HCT116 (cell line): ENCODE measurements at regions not wholly inside any gene's neighbourhood (a gene's known extent, or its start where the extent isn't known, plus 50 kb on each side); places are given as distances from the start of the nearest gene placed in this dataset.

Experiments
- CTCF ChIP-seq, 3 experiments: fragments of 200-600 bp in 1 of 3; sonication (generic) in 1 of 3; IDR thresholded peaks in 2 of 3; conservative IDR thresholded peaks in 1 of 3; 2 replicates each; pipeline ENCODE4 v1.5.1; 2012 to 2017; ENCODE audit warnings: low read depth in 2 of 3, low read length in 2 of 3, antibody characterized with exemption in 1 of 3, borderline replicate concordance in 1 of 3, control low read depth in 1 of 3, mild to moderate bottlenecking in 1 of 3, mixed read lengths in 1 of 3, mixed run types in 1 of 3, moderate library complexity in 1 of 3; ENCODE audit not compliant: insufficient read depth in 1 of 3
- ELF1 ChIP-seq: IDR thresholded peaks from 2 replicates; pipeline ENCODE4 v1.6.1; 2012; ENCODE audit warnings: low read depth, borderline replicate concordance
- JUND ChIP-seq: IDR thresholded peaks from 2 replicates; pipeline ENCODE4 v1.6.1; 2012
- POLR2AphosphoS5 ChIP-seq: IDR thresholded peaks from 2 replicates; pipeline ENCODE4 v1.6.1; 2011; ENCODE audit warnings: mild to moderate bottlenecking, low read depth, low read length, moderate library complexity
- SIN3A ChIP-seq: IDR thresholded peaks from 2 replicates; pipeline ENCODE4 v1.6.1; 2012; ENCODE audit warnings: low read depth

DNA sequence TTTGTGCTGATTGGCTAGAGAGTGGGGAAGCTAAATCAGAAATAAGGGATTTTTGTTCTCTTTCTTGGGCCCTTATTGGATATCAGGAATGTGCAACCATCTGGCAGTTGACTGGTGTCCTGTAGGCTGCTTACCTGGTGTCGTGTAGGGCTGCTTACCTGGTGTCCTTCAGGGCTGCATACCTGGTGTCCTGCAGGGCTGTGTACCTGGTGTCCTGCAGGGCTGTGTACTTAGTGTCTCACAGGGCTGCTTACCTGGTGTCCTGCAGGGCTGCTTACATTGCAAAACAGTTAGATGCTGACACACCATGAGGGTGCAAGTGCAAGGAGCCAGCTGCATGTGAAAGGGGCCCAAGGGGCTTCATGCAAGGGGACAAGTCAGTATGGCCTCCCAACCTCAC is 249.3 kb downstream of the ICE1 start:
- TF ChIP-seq ELF1 (no peak), SIN3A (no peak), CTCF (IDR thresholded peaks at IDR 0.05 in 2 of 3, conservative IDR thresholded peaks at IDR 0.05 in 1 of 3; ENCODE audit: borderline replicate concordance in 1 of 3, insufficient read depth in 1 of 3, low read depth in 2 of 3, low read length in 2 of 3) (no peak), POLR2AphosphoS5 (no peak), JUND (no peak)
